Vagina (tissue), 2 donors: ENCODE measurements at regions not wholly inside any gene's neighbourhood (a gene's known extent, or its start where the extent isn't known, plus 50 kb on each side); places are given as distances from the start of the nearest gene placed in this dataset.

ENCODE experiments used
- POLR2AphosphoS5 ChIP-seq, 2 donors: sonication (generic); formaldehyde crosslinking; IDR thresholded peaks; one replicate each; pipeline ENCODE4 v1.9.0; 2017; ENCODE audit warnings: antibody characterized with exemption in 2 of 2, mild to moderate bottlenecking in 2 of 2, low read depth in 1 of 2; ENCODE audit not compliant: insufficient read depth in 1 of 2
- TF ChIP-seq, protein P1 (sequence below), 3 experiments: fragments of 450-650 bp in 2 of 3; fragments of 200-600 bp in 1 of 3; sonication (generic) in 1 of 3; IDR thresholded peaks; one replicate each; pipeline ENCODE4 v1.5.1; 2017 to 2019; ENCODE audit warnings: antibody characterized with exemption in 3 of 3, mild to moderate bottlenecking in 2 of 3, moderate library complexity in 2 of 3

- TF ChIP-seq, protein P1, sequence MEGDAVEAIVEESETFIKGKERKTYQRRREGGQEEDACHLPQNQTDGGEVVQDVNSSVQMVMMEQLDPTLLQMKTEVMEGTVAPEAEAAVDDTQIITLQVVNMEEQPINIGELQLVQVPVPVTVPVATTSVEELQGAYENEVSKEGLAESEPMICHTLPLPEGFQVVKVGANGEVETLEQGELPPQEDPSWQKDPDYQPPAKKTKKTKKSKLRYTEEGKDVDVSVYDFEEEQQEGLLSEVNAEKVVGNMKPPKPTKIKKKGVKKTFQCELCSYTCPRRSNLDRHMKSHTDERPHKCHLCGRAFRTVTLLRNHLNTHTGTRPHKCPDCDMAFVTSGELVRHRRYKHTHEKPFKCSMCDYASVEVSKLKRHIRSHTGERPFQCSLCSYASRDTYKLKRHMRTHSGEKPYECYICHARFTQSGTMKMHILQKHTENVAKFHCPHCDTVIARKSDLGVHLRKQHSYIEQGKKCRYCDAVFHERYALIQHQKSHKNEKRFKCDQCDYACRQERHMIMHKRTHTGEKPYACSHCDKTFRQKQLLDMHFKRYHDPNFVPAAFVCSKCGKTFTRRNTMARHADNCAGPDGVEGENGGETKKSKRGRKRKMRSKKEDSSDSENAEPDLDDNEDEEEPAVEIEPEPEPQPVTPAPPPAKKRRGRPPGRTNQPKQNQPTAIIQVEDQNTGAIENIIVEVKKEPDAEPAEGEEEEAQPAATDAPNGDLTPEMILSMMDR (IDR thresholded peaks at IDR 0.05) = no peak
- no peak for TF ChIP-seq POLR2AphosphoS5 (IDR thresholded peaks at IDR 0.05; ENCODE audit: insufficient read depth in 1 of 2, low read depth in 1 of 2)
These were observed 456.5 kb upstream of the NDST3 start for GRCh38 chr4:117577686-117578311.
